ENCODE measurements at regions not wholly inside any gene's neighbourhood (a gene's known extent, or its start where the extent isn't known, plus 50 kb on each side); places are given as distances from the start of the nearest gene placed in this dataset.

DNA sequence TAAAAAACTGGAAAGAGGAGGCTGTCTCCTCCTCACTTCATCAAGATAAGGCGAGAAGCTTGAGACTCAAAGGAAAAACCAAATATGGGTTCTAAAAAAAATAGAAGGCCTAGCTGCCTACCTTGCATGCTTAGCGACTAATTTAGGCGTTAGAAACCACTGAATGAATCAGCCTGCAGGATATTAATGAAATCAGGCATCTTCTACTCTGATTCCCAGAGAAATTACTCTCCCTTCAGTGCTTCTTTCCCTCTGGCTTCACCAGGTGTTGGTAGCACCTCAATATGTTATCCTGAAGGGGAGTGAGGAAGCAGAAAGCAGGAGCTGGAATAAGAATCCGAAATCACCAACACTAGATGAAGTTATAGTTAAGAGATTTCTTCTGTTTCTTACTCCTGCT is 749.8 kb upstream of the NRXN1 start:
- TF ChIP-seq, protein P1, sequence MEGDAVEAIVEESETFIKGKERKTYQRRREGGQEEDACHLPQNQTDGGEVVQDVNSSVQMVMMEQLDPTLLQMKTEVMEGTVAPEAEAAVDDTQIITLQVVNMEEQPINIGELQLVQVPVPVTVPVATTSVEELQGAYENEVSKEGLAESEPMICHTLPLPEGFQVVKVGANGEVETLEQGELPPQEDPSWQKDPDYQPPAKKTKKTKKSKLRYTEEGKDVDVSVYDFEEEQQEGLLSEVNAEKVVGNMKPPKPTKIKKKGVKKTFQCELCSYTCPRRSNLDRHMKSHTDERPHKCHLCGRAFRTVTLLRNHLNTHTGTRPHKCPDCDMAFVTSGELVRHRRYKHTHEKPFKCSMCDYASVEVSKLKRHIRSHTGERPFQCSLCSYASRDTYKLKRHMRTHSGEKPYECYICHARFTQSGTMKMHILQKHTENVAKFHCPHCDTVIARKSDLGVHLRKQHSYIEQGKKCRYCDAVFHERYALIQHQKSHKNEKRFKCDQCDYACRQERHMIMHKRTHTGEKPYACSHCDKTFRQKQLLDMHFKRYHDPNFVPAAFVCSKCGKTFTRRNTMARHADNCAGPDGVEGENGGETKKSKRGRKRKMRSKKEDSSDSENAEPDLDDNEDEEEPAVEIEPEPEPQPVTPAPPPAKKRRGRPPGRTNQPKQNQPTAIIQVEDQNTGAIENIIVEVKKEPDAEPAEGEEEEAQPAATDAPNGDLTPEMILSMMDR (IDR thresholded peaks at IDR 0.05 in 4 of 5, conservative IDR thresholded peaks at IDR 0.05 in 1 of 5), result no peak
- no peak for TF ChIP-seq POLR2A (IDR thresholded peaks at IDR 0.05)

All from gastrocnemius medialis (tissue), 4 donors.